ENCODE measurements at regions not wholly inside any gene's neighbourhood (a gene's known extent, or its start where the extent isn't known, plus 50 kb on each side); places are given as distances from the start of the nearest gene placed in this dataset.

DNA sequence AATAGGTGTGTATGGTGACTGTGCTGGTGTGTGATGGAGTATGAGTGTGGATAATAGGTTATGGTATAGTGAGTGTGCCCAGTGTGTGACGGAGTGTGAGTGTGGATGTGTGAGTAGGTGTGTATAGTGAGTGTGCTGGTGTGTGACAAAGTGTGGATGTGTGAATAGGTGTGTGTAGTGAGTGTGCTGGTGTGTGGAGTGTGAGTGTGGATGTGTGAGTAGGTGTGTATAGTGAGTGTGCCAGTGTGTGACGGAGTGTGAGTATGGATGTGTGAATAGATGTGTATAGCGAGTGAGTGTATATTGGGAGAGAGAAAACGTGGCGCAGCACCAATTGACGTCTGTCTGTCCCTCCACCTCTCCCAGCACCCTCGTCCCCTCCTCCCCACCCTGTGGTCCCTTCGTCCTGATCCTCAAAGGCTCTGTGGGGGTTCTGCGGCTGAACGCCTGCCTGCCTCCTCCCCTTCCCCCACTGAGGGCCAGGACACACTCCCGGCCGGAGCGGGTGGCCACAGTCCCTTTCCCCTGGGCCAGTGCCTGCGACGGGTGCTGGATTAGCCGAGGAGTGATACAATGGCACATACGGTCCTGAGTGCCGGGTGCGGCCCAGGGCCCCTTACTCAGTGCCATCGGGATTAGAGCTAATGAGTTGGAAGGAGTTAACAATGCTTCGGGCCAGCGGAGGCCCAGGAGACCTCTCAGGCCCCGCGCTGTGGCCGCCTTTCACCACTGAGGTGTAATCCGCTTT is 160.0 kb downstream of the MRM1 start:
- DNase-seq, result no peak

DNA sequence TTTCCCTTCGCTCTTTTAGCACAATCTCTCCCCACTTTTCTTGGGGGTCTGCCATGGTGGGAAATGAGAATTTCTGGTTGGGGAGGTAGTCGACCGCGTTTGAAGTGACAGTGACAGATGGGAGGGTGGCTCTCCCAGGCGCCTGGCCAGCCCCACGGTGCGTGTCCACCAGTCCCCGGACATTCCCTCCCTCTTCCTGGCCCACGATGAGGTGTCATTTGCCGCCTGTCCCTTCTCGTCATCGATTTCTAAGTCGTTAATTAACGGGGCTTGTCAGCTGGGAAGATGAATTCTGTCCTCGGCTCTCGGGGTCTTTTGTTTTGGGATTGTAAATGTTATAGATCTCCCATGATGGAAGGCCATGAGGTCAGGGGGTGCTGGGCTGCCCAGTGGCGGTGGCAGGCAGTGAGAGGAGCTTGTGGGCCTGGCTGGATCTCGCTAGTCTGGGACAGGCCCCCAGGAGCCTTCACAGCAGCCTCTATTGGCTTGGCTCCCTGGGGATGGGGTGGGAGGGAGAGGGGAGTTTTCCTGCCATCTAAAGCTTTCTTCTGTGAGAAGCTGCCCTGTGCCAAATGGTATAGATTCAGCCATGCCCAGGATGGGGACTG is 164.2 kb downstream of the MRM1 start:
- DNase-seq, result no peak

DNA sequence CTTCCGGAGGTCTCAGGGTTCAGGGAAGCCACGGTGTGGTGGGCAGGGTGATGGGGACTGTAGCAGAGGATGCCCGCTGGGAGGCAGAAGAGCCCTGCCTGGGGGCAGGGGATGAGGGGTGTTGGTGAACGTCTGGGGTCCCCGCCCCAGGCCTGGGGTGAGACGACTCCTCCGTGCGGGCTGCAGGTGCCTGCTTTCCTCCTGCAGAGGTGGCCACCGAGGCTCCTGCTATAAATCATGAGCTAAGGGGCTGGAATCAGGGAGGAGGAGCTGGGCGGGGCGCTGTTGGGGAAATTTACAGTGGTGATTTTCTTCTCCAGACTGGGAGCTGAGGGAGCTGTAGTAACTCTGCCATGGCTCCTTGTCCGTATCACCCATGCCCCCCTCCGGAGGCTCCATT is 167.0 kb downstream of the MRM1 start:
- no peak for DNase-seq

DNA sequence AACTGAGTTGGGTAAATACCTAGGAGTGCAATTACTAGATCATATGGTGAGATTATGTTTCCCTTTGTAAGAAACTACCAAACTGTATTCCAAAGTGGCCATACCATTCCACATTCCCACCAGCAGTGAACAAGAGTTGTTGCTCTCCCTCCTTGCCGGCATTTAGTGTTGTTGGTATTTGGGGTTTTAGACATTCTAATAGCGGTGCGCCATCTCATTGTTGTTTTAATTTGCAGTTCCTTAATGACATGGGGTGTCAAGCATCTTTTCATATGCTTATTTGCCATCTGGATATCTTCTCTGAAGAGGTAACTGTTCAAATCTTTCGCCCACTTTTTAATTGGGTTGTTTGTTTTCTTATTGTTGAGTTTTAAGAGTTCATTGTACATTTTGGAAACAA is 164.2 kb upstream of the LHX1 start:
- DNase-seq, result no peak

DNA sequence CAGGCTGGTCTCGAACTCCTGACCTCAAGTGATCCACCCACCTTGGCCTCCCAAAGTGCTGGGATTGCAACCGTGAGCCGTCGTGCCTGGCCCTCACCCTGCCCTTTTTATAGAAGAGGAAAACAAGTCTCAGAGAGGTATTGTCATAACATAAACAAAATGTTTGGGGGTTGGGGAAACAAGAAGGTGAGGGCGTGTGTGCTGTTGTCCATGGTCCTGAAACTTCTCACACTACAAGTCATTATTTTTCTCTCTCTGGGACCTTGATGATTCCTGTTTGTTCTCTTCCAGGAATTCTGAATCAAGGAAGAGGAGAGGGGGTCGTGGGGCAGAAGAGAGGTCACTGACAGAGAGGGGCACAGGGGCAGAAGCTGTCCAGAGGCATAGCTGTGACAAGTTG is 160.2 kb upstream of the LHX1 start:
- no peak for DNase-seq

DNA sequence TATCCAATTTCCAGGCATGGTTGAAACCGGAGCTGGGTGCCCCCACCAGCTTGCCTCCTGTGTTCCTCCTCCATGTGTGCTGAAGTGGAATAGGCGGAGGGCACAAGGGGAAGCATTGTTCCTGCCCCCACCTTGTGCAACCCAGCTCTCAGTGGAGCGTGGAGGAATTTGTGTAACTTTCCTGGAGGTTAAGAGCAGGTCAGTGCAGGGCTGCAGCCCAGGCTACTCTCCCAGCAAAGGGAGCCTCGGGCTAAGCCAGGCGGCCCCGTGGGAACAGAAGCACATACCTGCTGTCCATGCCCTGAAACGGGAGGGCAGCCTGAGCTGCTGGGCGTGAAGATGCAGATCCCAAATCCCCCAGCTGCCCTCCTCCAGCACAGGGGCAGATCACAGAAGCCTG is 158.8 kb upstream of the LHX1 start:
- no peak for DNase-seq

DNA sequence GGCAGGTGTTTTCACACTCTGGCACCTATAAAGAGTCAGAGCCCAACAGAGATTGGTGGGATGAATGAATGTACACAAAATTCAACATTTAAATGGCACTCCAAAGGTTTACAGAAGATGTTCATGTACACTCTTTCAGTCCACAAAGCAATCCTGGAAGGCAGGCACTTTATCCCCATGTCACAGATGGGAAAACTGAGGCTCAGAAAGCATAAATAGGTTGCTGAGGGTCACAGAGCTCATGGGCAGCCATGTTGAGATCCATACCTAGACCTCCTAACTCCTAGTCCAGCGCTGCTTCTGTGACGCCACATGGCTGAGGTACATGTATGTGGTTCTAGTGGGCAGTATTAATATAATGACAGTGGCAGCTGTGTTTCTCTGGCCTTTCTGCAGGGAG is 157.7 kb upstream of the LHX1 start:
- DNase-seq, result no peak

DNA sequence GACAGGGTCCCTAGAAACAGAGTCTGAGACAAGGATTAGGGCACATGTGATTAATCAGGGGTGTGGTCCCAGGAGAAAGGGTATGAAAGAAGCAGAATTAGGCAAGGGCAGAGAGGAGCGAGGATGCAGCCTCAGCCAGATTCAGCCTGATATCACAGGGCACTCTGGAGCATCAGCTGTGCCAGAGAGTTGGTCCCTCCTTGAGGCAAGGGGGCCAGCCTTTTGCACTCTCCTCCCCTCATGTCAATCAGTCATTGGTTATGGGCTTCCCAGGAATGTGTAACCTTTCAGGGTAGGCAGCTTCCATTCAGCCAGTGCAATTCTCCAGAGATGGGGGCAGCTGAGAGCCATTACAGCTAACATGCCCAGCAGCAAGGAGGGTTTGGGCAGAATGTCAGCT is 152.6 kb upstream of the LHX1 start:
- no peak for DNase-seq

DNA sequence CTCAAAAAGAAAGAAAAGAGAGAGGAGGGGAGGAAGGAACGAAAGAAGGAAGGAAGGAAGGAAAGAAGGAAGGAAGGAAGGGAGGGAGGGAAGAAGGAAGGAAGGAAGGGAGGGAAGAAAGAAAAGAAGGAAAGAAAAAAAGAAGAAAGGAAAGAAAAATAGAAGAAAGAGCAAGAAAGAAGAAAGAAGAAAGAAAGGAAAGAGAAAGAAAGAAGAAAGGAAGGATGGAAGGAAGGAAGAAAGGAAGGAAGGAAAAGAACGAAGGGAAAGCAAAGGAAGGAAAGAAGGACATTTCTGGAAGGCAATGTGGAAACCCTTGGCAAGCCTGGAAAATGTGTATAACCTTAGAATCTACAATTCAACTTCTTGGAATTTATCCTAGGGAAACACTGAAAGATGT is 150.4 kb upstream of the LHX1 start:
- no peak for DNase-seq

DNA sequence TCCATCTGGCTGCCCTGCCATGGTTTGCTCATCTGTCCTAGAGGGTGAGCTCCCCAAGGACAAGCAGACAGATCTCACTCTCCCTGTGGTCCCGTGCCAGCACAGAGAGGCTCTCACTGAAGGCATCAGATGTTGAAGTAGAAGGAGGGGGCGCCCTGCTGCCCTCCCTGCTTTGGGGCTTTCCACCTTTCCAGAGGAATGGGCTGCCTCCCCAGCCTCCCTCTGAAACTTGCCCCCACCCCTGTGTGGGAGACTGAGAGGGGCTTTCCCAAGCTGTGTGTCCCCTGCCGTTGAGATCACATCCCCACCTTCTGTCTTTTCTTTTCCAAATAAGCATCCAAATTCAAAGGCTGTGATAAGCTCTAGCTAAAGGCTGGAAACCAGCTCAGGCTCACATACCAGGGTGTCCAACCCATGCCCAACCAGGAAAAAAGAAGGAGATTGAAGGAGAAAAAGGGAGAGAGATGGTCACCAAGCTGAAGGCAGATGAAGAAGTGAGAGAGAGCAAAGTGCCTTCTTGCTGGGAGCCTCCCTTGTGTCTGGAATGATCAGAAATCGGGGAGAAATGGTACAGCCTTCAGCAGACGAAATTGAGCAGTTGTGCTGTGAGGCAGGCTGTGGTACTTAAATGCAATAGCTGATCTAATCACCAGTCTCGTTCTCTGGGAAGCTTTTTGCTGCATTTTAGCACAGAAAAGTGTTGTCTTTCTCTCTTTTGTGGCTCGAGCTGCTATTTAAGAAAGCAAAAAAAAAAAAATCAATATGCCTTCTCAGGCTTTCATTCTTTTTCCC is 145.9 kb upstream of the LHX1 start:
- no peak for DNase-seq

DNA sequence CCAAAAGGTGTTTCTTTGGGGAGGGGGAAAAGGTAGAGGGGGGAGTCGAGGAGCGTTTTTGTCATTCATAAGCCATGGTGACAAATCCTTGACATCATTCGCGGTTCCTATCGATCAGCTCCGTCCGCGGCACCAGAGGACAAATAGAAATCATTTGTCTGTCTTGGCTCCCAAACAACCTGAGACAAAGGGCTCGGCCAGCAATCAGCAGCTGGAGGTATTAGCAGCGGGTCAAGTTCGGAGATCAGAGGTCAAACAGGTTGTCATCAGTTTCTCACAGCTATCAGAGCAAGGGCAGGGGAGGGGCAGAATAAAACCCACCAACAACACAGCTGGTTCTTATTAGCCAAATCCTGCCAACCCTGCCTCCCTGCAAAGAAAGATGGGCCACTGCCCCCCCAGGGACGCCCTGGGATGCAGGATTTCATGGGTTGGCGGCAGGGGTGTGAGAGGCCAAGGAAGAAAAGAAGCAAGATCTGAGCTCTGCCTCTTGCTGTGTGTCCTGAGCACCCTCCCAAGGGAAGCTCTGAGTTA is 145.3 kb upstream of the LHX1 start:
- no peak for DNase-seq

DNA sequence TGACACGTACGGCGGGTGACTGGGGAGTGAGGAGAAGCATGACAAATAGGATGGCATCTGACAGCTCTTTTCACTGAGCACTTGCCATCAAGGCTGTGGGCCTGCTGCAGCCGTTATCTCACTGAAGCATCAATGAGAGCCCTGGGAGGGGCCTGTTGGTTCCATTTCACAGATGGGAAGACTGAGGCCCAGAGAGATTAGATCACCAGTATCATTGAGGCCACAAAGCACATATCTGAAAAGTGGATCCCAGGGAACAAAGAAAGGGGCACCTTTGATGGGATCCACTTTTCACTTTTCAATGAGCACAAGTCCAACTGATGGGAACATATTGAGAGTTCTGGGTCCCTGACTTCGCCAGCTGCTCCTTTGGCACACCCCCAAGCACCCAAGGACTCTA is 144.4 kb upstream of the LHX1 start:
- no peak for DNase-seq

DNA sequence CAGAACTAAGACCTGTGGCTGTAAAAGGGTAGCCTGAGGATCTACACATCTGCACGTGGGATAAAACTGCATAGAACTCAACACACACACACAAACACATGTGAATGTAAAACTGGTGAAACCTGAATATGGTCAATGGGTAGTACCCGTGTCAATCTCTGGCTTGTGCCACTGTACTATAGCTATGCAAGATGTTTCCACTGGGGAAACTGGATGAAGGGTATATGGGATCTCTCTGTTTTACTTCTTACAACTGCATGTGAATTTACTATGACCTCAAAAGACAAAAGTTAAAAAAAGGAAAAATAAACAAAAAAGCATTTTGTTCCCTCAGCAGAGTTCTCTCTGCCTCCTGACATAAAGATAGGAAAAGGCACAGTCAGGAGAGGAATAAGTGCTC is 143.3 kb upstream of the LHX1 start:
- no peak for DNase-seq

DNA sequence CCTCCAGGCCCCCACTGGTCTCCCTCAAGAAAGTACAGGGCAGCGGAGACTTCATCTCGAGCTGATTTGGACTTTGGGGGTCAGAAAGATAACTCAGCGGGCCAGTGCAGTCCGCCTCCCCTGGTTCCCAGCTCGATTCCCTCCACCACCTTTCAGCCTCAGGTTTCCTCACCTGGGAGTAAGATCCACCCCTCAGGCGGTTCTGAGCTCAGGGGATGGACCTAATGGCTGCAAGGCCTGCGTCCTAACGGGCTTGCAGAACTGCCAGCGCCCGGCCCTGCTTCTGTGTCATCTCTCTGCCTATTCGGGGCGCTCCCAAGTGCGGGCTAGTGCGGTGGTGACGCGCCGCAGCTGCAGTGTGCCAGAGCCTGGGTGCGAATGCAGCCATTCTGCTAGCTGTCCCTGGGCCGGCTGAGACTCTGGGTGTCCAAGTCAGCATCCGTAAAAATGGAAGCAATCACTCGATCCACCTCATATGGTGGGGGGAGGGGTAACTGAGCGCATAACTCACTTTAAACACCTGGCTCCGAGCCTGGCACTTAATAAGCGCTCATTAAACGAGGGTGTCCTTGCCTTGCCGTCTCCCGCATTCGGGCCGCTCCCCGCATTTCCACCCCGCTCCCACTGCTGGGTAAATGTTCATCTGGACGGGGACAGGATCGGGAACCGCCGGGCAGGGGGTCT is 129.6 kb upstream of the LHX1 start:
- DNase-seq, result no peak

DNA sequence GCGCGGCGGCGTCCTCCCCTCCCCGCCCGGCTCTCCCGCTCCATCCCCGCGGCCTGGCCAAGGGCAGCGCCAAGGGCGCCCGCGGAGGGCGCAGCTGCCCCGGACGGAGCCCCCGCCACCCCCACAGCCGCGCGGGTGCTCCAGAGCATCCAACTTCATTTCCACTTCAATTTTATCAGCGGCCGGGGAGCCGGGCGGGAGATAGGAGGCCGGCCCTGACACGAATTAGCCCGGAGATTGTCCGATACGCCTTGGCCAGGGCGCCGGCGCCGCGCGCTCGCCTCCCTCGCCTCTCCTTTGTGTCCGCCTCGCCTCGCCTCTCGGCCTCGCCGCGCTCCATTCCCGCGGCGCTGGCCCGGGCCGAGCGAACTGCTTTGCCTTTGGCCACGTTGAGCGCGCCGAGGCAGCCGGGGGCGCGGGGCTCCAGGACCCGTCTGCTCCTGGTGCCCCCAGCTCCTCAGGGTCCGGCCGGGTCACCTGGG is 129.1 kb upstream of the LHX1 start:
- DNase-seq, result no peak

DNA sequence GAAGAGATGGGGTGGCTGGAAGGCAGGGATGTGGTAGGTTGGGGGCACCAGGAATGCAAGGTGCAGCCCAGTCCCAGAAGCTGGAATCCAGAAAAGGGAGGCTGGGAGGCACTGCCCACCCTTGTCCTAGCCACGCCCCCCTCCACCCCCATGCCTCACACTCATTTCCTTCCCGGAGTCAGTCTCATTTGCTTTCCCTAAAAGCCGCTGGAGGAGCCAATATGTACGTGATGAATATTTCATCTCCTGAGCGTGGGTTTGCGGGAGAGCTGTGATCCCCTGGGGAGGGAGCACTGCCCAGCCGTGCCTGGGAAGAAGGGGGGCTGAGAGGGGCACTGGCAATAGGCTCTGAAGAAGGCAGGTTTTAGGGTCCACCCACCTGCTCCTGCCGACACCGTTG is 124.5 kb upstream of the LHX1 start:
- DNase-seq, result no peak

DNA sequence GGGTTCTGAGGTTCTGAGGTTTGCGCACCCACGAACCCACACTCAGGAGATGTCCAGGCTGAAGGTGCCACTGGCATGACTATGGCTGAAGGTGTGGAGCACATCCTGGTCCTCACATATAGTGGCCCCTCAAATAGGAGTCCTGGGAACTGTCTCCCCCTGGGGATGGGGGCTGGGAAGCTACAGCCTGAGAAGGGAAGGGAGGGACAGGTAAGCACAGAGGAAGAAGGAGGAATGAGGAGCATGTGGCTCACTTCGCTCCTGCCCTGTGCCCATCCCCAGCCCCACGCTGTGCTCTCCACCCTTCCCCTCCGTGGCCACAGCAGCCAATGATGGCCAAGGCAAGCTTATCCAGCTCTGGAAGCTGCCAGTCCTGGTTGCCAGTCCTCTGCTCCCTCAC is 123.9 kb upstream of the LHX1 start:
- no peak for DNase-seq

DNA sequence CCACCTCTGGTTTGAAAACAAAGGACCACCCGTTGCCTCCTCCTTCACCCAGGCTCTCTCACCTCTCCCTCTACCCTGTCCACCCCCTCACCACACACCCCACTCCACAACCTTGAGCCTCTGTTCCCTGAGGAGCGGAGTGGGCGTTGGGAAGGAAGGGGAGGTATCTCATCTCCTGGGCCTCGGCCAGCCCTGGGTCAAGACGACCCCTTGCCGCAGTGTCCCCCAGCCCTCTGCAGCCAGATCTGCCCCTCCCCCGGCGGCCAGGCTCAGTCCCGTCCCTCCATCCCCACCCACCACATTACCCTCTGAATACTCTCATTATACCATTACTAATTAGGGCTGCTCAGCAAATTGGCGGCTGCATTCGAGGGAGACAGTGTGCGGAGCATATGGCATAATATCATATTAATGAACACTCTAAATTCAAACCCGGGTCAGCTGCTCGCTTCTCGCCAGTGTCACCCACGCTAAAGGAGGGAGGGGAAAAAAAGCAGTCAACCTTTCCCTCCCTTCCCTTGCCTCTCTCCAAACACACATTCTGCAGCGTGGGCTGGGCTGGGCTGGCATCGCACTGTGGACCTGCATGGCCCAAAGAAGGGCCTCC is 123.2 kb upstream of the LHX1 start:
- DNase-seq, result no peak

DNA sequence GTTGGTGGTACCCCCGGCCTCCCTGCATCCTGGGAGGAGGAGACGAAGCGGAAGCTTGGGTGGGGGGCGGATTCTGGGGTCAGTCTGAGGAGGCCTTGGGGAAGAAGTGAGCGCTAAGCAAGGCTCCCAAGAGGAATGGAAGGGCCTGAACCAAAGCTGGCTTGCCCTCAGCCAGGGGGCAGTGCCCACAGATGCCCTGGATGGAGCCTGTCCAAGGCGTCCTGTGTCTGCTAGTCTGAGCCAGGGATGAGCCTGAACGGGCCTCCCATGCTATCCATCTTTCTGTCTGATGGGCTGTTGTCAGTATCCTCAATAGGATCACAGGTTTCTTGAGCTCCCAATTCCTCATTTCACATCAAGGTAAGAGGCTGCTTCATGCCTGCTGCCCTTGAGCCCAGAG is 122.3 kb upstream of the LHX1 start:
- DNase-seq, result no peak

DNA sequence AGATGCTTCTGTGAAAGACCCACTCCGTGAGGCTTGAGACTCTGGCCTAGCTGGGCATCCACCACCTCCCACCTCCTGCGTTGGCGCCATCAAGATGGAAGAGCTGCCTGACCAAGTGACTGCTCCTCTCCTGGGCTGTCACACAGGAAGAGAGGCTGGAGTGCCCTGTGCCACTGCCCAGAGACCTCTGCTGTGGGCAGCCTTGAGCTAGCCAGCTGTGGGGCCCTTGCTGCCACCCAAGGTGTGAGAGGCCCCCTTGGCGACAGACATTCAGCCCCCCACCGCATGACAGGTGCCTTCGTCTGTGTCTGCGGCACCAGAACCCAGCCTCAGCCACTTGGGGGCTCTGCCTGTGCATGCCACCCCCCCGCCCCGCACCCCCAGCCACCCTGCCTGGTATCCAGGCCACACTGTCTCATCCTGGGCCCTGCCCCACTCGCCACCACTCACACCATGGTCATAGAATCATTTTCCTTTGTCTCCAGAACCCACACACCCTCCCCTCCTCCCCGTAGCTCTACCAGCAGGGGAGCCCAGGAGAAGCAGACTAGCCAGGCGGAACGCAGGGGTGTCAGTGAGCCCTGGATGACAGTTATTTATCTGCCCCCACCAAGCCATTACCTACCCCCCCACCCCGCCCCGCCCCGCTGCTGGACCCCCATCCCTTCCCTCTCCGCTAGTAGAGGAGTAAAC is 120.9 kb upstream of the LHX1 start:
- no peak for DNase-seq

DNA sequence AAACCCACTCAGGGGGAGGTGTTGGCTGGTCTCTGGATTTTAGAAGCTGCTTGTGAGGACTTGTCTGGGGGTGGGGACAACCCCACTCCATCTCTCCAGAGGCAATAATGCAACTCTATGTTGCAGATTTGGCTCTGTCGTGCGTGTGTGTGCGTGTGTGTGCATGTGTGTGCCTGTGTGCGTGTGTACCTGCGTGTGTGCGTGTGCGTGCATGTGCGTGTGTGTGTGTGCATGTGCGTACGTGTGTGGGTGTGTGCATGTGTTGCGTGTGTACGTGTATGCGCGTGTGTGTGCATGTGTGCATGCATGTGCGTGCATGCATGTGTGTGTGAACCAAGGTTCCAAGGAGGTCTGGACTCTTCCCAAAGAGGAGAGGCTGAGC is 120.4 kb upstream of the LHX1 start:
- no peak for DNase-seq

DNA sequence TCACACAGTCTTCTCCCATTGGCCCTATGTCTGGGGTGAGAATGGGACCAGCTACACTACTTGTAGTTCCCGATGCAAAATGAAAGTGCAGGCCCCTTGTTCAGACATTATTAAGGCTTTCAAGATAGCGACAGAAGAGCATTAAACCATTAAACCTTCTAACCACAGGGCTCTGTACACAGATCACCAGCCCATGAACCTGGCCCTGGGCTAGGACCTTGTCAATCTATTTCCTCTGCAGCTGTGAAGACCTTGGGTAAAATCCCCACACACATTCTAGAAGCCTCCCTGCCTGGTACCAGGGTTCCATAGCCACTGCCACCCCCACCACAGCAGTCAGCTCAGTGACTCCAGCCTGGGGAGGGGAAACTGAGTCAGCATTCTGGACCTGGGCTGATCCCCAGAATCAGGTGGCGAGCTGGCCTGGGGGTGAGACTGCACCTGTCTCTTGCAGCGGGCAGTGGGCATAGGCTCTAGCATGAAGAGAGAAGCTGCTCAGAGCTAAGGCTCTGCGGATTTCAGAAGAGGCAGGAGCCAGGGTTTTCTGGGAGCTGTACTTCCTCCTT is 119.7 kb upstream of the LHX1 start:
- no peak for DNase-seq

Measured in stimulated activated CD4-positive, alpha-beta T cell treated with anti-CD3 and anti-CD28 coated beads, Interleukin-4, amount 100 ng/mL, for 1 hour (primary cell).